ENCODE measurements at regions not wholly inside any gene's neighbourhood (a gene's known extent, or its start where the extent isn't known, plus 50 kb on each side); places are given as distances from the start of the nearest gene placed in this dataset.

GRCh38 chr2:204074456-204074855 is 137.9 kb downstream of the ICOS start:
- no peak for DNase-seq

GRCh38 chr2:204078003-204078698 is 141.6 kb downstream of the ICOS start:
- TF ChIP-seq CTCF (IDR thresholded peaks at IDR 0.05) (no peak), POLR2A (IDR thresholded peaks at IDR 0.05) (no peak)
- Histone ChIP-seq H3K27ac (no peak overlapping the region), H3K9me3 (no peaks in the 10 kb centered on the region), H3K4me3 (no peak overlapping the region), H3K4me1 (no peaks in the 10 kb centered on the region), H3K27me3 (no peaks in the 10 kb centered on the region), H3K36me3 (no peaks in the 10 kb centered on the region)
- intact Hi-C loops (cut with DNase I), result no loop called here
- WGBS, 2 donors, result 54 to 73% methylated on average over 4 of the region's 4 CpGs
- DNase-seq, result no peak

More at GRCh38 chr2:204074456-204074855, 137.9 kb downstream of the ICOS start:
- WGBS, 2 donors, result 79 to 92% methylated on average over 1 of the region's 1 CpG
- Histone ChIP-seq H3K36me3 (no peaks in the 10 kb centered on the region), H3K27me3 (no peaks in the 10 kb centered on the region), H3K9me3 (no peaks in the 10 kb centered on the region), H3K4me3 (no peak overlapping the region), H3K4me1 (no peaks in the 10 kb centered on the region), H3K27ac (no peak overlapping the region)
- intact Hi-C loops (cut with DNase I), result no loop called here
- no peak for TF ChIP-seq CTCF (IDR thresholded peaks at IDR 0.05)
- no peak for TF ChIP-seq POLR2A (IDR thresholded peaks at IDR 0.05)

GRCh38 chr2:204081487-204082425 is 145.2 kb downstream of the ICOS start:
- DNase-seq, result no peak
- intact Hi-C loops (cut with DNase I), result no loop called here
- Histone ChIP-seq H3K27ac (no peak overlapping the region), H3K36me3 (no peaks in the 10 kb centered on the region), H3K9me3 (no peaks in the 10 kb centered on the region), H3K4me3 (no peak overlapping the region), H3K27me3 (no peaks in the 10 kb centered on the region), H3K4me1 (no peaks in the 10 kb centered on the region)
- 85 to 89% methylated on average over 12 of the region's 12 CpGs for WGBS, 2 donors
- no peak for TF ChIP-seq POLR2A (IDR thresholded peaks at IDR 0.05)
- no peak for TF ChIP-seq CTCF (IDR thresholded peaks at IDR 0.05)

GRCh38 chr2:204086167-204086566 is 149.6 kb downstream of the ICOS start:
- no peaks in the 10 kb centered on the region for H3K4me1 ChIP-seq
- no peak for DNase-seq
- no peaks in the 10 kb centered on the region for H3K9me3 ChIP-seq
- WGBS, 2 donors, result 0 to 17% methylated on average over 1 of the region's 1 CpG
- H3K27me3 ChIP-seq, result no peaks in the 10 kb centered on the region
- no peak overlapping the region for H3K27ac ChIP-seq
- intact Hi-C loops (cut with DNase I), result no loop called here
- H3K4me3 ChIP-seq, result no peak overlapping the region
- H3K36me3 ChIP-seq, result no peaks in the 10 kb centered on the region
- TF ChIP-seq CTCF (IDR thresholded peaks at IDR 0.05) (no peak), POLR2A (IDR thresholded peaks at IDR 0.05) (no peak)

GRCh38 chr2:204089105-204089504 is 152.5 kb downstream of the ICOS start:
- WGBS, 2 donors, result 92 to 95% methylated on average over 2 of the region's 2 CpGs
- intact Hi-C loops (cut with DNase I), result no loop called here
- H3K27ac ChIP-seq, result no peak overlapping the region
- no peak for DNase-seq
- H3K4me3 ChIP-seq, result no peak overlapping the region
- no peak for TF ChIP-seq POLR2A (IDR thresholded peaks at IDR 0.05)
- TF ChIP-seq CTCF (IDR thresholded peaks at IDR 0.05), result no peak
- H3K4me1 ChIP-seq, result no peaks in the 10 kb centered on the region
- peaks cover 0 to 7% (median 0%) of the 10 kb centered on the region in 3 donors for H3K9me3 ChIP-seq
- H3K27me3 ChIP-seq, result no peaks in the 10 kb centered on the region
- H3K36me3 ChIP-seq, result no peaks in the 10 kb centered on the region
